Epithelial cell of esophagus (primary cell): ENCODE measurements at regions not wholly inside any gene's neighbourhood (a gene's known extent, or its start where the extent isn't known, plus 50 kb on each side); places are given as distances from the start of the nearest gene placed in this dataset.

ENCODE experiments used
- DNase-seq: peaks from one replicate; pipeline ENCODE4 v3.0.0; 2010; ENCODE audit warnings: low read depth
- H3K4me3 ChIP-seq: 2 replicates; pipeline ENCODE4 v1.5.1; 2011; ENCODE audit warnings: mild to moderate bottlenecking, low read length, control low read depth
- TF ChIP-seq, protein P1 (sequence below): IDR thresholded peaks from 2 replicates; pipeline ENCODE4 v1.5.1; 2011; ENCODE audit warnings: low read depth, mild to moderate bottlenecking, low read length, control low read depth, inconsistent platforms; ENCODE audit not compliant: insufficient read depth; ENCODE audit errors: missing control alignments

DNA sequence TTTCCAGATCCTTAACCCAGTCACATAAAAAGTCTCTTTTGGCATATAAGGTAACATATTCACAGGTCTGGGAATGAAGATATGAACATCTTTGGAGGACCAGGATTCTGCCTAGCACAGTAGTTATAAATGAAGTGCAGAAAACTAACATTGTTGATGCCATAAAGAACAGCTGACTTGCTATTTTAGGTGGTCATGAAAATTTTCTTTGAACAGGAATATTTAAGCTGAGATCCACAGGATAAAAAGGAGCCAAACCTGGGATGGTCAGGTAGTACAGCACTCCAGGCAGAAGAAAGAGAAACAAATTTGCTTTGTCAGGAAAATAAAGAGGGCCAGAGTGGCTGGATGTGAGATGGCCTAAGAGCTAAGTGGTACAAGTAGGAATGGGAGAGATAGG, 80.0 kb downstream of the CENPW start:
- no peak for DNase-seq
- H3K4me3 ChIP-seq = no peak overlapping the region
- TF ChIP-seq, protein P1, sequence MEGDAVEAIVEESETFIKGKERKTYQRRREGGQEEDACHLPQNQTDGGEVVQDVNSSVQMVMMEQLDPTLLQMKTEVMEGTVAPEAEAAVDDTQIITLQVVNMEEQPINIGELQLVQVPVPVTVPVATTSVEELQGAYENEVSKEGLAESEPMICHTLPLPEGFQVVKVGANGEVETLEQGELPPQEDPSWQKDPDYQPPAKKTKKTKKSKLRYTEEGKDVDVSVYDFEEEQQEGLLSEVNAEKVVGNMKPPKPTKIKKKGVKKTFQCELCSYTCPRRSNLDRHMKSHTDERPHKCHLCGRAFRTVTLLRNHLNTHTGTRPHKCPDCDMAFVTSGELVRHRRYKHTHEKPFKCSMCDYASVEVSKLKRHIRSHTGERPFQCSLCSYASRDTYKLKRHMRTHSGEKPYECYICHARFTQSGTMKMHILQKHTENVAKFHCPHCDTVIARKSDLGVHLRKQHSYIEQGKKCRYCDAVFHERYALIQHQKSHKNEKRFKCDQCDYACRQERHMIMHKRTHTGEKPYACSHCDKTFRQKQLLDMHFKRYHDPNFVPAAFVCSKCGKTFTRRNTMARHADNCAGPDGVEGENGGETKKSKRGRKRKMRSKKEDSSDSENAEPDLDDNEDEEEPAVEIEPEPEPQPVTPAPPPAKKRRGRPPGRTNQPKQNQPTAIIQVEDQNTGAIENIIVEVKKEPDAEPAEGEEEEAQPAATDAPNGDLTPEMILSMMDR = no peak

DNA sequence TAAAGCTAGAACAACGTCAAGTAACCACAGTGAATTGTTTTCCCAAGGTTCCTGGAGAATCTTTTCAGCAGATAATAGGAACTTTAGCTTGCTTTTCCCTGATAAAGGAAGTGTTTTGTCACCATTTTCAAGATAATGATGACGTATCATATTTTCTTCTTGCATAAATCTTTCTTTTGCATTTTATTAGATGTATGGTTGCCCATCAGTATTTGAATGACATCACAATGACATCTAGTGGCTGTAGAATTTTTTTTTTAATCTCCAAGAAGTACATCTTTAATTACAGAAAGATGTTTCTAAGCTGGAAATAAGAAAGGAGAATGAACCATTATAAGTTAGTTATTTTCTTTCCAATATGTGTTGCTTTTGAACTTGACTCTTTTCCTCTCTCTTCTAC, 83.0 kb downstream of the CENPW start:
- TF ChIP-seq, protein P1 = no peak
- no peak for DNase-seq
- H3K4me3 ChIP-seq = no peak overlapping the region

DNA sequence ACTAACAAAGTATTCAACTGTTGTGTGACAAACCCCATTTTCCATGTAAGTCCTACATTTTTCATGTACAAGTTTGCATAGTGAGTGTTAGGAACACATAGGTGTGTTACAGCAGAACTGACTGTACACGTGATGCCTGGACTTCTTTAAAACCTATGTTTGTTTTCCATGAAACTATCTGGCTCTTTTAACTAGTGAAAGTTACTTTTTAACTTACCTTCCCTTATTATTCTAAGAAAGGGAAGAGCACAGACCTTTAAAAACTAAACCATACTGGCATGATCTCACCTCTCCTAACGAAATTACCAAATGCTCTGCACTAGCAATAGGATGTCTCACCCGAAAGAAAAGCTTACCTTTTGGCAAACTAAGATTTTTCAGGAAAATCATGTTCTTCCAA, 87.8 kb downstream of the CENPW start:
- TF ChIP-seq, protein P1 = no peak
- no peak for DNase-seq
- no peak overlapping the region for H3K4me3 ChIP-seq

- TF ChIP-seq, protein P1 = no peak
- no peak for DNase-seq
- H3K4me3 ChIP-seq = no peak overlapping the region
Observed at GRCh38 chr6:126429866-126430265, 90.0 kb downstream of the CENPW start.

GRCh38 chr6:126432564-126432963, 92.6 kb downstream of the CENPW start:
- no peak overlapping the region for H3K4me3 ChIP-seq
- TF ChIP-seq, protein P1 = no peak
- DNase-seq = no peak

DNA sequence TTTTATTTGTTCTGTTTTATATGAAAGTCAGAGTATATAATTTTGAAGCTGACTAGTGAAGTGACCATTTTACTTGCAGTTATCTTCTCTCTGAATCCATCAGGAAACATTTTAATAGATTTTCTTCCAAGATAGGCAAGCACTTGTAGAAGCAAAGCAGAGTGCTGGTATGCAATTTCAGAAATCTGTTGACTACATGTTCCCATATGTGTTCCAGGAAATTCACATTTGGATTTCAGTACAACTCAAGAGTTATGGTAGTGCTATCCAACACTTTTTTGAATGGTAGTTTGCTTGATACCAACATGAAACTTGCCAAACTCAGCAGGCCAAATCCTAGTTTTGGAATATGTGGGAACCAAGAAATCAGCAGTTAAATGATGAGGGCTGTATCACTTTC, 94.0 kb downstream of the CENPW start:
- no peak for DNase-seq
- TF ChIP-seq, protein P1 = no peak
- no peak overlapping the region for H3K4me3 ChIP-seq

DNA sequence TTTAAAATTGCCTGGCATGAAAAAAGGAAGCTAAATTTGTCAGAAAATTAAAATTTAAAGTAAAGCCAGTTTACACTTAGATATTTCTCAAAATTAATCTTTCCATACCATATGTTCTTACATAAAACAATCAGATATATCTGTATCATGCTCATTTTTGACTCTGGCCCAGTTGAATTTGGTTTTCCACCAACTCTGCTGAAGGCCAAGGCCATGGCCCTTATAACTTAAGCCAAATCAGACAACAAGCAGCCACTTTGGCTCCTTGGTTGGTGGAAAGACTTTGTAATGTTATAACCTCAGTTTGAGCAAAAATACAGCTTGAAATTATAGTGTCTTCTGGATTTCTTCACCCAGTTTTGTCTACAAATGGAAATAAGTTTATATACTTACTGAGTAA, 97.3 kb downstream of the CENPW start:
- H3K4me3 ChIP-seq = no peak overlapping the region
- TF ChIP-seq, protein P1 = no peak
- DNase-seq = no peak
